Tongue (tissue), 1 donor: ENCODE measurements at regions not wholly inside any gene's neighbourhood (a gene's known extent, or its start where the extent isn't known, plus 50 kb on each side); places are given as distances from the start of the nearest gene placed in this dataset.
"Not testable (repeated sequence)": the region's sequence is repeated elsewhere in the genome, so short reads cannot be mapped to it uniquely, and the experiment has no call there.

Experiments used
- DNase-seq: peaks from one replicate; pipeline ENCODE4 v3.0.0-alpha.2; 2015

DNA sequence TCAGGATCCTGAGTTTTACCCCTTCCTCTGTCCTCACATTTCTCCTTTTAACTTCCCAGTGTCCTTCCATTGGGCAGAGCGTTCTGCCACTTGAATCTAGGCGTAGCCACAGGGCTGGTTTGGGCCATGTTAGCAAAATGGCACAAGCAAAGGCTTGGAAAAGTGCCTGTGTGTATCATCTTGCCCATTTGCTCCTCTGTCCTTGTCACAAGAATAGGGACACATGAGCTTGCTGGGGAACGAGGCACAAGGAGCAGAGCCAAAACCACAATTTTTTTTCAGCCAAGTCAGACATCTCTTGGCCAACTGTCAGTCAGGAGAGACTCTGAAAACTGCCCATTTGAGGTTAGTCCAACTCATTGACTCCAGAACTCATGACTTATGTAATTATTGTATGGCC, 285.2 kb downstream of the ZNF248 start:
- no peak for DNase-seq

DNA sequence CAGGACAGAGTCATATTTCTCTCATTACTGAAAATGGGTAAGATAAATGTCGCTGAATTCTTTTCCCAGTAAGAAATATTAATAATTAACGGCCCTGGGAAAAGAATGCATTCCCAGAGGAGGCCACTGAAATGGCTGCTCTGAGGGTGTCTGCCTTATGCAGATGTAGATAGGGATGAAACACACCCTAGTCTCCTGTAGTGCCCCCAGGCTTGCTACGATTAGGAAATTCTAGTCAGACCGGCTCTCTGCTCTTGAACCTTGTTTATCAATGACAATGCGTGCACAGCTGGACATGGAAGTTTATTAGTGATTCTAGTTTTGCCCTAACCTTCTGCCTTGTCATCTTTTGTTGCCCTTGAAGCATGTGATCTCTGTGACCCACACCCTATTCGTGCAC, 291.1 kb downstream of the ZNF248 start:
- no peak for DNase-seq

DNA sequence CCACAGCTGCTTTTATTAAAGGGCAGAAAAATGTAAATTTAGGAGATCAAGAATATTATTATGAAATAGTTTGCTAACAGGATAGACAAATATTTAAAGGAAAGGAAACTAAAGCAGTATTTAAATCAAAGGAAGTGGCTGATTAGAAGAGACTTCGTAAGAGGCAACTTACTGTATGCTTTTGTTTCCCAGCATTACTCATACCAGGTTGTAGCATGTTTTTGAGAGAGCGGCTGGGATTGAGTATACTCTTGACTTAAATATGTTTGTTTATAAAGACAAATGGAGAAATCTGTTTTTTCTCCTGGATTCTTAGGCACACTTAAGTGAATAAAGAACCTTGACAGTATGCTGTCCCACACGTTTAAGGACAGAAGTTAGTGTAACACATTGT, 293.7 kb downstream of the ZNF248 start:
- no peak for DNase-seq

DNA sequence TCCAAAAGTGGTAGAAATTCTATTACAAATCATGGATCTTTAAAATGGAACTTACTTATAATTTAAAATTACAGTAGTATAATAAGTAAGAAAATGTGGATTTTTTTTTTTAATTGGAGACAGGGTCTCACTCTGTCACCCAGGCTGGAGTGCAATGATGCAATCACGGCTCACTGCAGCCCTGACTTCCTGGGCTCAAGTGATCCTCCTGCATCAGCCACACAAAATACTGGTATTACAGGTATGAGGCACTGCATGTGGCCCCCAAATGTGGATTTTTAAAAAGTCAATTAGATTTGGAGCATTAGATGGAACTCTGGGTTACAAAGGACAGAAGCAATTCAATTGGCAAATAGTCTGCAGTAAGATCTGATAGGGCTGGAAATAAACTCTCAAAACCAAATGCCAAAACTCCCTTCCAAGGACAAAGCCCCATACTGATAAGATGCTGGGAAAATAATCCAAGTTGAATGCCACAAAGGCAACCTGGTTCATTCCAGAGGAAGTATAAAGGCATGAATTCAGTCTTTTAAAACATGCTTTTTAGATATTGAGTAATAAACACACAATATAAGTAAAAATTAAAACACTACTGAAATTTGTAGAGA, 294.2 kb downstream of the ZNF248 start:
- DNase-seq, result no peak

DNA sequence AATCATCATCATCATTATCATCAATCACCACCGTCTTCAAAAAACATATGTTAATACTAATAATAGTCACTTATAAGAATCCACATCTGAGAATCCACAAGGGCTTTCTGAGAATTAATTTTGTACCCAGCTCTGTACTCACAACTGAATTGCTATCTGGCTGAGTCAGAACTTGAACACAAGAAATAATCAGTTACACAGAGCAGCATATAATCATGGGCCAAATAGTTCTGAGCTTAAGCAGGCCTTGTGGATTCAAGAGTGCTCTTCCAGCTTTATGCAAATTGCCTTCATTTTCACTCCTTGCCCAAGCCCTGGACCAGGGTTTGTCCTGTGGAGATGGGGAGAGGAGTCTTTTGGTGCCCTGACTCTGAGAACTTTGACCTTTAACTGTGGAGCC, 304.5 kb downstream of the ZNF248 start:
- no peak for DNase-seq

DNA sequence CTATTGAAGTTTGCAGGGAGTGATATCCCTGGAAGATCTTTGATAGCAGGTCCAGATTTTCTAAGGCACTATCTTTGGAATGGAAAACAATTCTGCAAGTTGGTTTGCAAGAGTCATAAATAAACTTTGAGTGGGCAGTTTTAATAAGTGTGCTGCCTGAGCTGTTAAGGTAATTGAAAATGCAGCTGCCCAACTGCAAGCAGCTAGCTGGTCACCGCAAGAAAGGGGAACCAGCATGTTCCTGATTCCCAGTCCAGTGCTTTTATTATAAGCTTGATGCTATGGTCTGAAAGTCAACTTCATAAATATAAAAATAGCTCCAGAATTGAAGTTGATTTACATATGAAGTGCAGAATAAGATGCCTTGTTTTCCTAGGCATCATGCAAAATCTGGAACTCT, 308.4 kb downstream of the ZNF248 start:
- DNase-seq, result no peak

DNA sequence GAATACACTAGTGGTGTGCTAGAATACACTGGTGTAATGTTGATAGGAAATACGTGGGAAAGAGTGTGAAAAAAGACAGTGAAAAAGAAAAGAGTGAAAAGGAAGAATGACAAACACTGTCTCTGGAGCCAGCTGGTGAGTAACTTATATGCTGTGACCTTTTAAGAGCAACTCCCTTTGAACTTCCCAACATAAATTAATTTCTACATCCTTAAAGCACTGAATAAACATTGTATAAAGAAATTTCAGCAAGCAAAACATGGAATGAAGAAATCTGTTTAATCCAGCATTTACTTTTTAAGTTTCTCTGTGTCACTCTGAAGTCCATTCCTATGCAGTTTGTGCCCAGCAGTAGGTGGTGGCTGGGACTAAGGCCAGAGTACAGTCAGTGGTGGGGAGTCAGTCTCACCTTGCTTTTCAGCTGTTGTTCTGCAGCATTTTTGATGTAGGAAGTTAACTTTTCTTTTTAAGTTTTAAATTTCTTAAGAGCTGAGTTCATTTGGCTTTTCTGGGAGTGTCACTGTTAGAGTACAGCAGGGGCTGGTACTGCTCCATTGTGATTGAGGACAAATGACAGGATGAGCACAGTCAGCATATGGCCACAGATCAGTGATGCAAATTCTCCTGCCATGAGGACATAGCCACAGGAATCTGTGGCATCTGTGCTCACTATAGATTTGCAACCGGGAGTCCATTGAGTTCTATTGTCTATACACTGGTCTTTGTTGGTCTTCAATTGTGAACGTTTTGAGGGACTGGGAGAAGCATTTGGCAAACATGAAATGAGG, 321.8 kb downstream of the ZNF248 start:
- no peak for DNase-seq

DNA sequence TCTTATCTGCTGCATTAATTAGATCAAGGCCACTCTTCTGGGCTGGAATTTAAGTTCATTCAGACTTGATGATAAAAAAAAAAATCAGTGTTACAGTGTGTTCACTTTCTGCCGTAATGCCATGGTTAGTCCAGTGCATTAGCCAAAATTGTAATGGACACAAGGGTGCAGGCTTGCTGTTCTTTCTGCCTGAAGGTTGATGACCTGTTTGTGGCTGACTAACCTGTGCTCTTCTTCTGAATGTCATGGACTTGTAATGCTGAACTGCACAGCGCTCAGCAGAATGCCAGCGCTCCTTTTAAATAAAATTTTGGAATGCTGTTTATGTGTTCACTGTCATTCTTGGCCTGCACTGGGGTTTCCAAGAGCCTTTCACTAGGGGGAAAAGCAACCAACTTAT, 323.2 kb downstream of the ZNF248 start:
- no peak for DNase-seq

DNA sequence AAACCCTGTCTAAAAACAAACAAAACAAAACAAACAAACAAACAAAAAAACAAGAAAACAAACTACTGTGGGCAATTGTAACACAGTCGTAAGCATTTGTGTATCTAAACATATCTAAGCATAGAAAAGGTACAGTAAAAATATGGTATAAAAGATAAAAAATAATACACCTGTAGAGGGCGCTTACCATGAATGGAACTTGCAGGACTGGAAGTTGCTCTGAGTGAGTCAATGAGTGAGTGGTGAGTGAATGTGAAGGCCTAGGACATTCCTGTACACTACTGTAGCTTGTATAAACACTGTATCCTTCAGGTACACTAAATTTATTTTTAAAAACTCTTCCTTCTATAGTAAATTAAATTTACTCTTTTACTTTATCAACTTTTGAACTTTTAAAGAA, 332.0 kb downstream of the ZNF248 start:
- not testable (repeated sequence) for DNase-seq

DNA sequence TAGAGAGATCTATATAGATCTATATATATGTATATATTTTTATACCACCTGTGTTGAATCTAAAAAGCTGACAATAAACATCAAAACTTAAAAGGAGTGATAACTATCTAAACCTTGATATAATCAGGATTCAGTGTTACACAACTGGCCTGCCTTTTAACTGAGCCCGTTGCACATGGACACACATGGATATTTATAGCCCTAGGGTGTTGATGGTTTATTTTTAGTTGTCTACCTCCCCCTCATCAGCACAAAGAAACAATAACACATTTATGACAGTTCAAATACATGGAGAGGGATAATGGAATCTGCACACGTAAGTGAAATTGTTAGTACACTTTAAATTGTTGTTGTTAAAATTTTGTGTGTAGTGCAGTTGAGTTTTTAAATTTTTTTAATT, 336.9 kb downstream of the ZNF248 start:
- DNase-seq, result no peak

DNA sequence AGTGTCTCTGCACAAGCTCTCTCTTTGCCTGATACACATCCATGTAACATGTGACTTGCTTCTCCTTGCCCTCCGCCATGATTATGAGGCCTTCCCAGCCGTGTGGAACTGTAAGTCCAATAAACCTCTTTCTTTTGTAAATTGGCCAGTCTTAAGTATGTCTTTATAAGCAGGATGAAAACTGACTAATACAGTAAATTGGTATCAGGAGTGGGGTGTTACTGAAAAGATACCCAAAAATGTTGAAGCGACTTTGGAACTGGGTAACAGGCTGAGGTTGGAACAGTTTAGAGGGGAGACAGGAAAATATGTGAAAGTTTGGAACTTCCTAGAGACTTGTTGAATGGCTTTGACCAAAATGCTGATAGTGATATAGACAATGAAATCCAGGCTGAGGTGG, 346.9 kb downstream of the ZNF248 start:
- not testable (repeated sequence) for DNase-seq

DNA sequence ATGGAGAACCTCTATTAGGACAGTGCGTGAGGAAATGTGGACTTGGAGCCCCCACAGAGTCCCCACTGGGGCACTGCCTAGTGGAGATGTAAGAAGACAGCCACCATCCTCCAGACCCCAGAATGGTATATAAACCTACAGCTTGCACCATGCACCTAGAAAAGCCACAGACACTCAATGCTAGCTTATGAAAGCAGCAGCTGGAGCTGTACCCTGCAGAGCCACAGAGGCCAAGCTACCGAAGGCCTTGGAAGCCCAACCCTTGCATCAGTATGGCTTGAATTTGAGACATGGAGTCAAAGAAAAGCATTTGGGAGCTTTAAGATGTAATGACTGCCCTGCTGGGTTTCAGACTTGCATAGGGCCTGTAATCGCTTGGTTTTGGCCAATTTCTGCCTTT, 361.3 kb downstream of the ZNF248 start:
- DNase-seq, result no peak

DNA sequence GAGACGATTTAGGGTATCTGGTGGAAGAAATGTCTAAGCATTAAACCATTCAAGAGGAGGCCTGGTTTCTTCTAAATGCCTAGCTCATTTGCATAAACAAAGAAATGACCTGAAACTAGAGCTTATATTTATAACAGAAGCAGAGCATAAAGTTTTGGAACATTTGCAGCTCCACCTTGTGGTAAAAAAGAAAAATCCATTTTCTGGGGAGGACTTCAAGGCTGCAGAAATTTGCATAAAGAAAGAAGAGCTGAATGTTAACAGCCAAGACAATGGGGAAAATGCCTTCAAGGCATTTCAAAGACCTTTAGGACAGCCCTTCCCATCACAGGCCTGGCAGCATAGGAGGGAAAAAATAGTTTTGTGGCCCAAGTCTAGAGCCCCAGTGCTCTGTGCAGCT, 362.0 kb downstream of the ZNF248 start:
- DNase-seq, result no peak

DNA sequence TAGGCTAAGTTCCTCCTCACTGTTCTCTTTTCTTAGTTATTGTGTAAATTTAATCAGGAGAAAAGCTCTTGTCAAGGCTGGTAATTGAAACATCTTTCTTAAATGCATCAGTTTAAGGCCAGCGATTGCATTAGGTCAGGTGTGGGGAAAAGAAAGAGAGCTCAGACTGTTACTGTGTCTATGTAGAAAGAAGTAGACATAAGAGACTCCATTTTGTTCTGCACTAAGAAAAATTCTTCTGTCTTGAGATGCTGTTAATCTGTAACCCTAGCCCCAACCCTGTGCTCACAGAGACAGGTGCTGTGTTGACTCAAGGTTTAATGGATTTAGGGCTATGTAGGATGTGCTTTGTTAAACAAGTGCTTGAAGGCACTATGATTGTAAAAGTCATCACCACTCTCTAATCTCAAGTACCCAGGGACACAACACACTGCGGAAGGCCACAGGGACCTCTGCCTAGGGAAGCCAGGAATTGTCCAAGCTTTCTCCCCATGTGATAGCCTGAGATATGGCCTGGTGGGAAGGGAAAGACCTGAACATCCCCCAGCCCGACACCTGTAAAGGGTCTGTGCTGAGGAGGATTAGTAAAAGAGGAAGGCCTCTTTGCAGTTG, 364.1 kb downstream of the ZNF248 start:
- not testable (repeated sequence) for DNase-seq

DNA sequence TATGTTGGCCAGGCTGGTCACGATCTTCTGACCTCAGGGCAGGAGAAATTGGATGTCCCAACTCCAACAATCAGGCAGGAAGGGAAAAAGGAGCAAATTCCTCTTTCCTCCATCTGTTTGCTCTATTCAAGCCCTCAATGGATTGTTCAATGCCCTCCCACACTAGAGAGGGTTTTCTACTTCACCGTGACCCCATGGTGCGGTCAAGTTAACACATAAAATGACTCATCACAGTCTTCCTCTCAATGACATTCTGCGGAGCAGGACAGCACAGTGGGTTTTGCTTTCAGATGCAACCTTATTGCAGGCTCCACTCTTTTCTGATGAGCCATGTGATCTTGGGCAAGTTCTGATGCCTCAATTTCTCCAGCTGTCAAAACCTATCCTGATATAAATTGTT, 364.9 kb downstream of the ANKRD30A start:
- no peak for DNase-seq

DNA sequence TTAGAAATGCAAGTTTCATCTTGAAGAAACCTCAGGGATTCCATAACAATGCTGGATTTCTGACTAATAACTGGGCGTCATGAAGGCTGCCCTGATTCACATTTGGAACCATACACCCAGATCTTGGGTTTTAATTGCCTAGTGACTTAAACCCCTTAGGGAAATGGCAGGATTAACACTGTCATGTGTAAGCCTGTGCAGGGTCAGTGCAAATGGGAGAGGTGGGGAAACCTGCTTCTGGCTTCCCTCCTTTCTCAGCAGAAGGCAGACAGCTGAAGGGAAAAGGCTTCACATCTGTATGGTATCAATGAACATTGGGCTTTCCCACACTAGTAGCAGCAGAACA, 364.2 kb downstream of the ANKRD30A start:
- no peak for DNase-seq

DNA sequence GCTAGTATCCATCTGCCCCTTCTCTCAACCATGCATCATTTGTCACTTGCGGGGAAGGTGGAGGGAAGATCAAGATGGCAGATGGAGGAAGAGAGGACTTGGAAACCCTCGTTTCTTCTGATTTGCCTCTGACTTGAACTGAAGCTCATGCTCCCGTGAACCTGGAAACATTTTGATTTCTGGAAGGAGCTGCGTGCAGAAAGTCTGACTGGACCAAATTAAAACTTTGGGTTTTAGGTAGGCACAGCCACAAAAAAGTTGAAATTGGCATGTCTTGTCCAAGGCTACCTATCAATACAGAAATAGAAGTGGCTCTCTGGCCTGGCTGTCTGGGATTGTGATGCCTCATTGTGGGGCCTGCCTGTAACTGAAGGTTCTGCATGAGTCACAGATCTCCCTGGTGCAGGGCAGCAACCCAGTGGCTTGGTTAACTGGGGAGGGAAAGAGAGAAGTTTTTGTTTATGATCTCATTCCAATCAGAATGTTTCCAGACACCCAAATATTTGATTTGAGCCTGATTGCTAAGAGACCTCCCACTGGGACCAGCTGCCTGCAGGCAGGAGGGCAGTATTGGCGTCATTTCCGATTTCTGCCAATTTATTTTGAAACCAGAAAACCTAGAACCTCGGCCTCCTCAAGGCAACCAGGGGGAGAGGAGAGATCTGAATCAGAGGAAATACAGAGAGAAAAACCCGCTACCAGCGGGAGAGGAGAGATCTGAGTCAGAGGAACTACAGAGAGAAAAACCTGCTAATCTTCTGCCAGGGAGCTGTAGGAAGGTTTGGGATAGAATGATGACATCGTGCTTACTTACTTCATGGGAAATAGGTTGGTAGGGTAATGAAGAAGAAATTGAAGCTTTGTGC, 363.6 kb downstream of the ANKRD30A start:
- no peak for DNase-seq

DNA sequence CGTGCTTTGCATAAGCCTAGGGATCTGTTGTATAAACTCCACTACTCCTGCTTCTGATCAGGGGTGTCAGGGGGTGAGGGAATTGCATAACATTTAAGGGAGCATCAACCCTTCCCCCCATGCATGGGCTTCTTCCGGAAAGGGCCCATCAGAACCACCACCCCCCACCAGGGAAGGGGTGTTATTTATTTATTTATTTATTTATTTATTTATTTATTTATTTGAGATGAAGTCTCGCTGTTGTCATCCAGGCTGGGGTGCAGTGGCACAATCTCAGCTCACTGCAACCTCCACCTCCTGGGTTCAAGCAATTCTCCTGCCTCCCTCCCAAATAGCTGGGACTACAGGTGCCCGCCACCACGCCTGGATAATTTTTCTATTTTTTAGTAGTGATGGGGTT, 355.2 kb downstream of the ANKRD30A start:
- DNase-seq, result not testable (repeated sequence)

DNA sequence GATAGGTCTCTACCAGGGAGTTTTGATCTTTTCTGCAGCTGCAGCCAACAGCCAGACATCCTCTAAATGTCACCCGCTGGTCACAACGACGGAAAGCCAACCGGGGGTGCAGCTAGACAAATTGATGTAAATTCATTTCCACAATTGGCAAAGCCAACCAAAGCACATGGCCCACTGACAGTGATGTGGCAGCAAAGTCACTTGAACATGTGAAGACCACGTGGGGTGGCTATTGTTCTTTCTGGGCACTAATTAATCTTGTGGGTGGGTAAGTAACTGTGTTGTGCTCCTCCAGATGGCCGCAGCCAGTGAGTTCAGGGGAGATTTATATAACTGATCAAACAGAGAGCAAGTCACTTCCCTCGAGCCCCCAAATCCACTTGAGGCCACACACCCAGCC, 354.1 kb downstream of the ANKRD30A start:
- DNase-seq, result no peak

DNA sequence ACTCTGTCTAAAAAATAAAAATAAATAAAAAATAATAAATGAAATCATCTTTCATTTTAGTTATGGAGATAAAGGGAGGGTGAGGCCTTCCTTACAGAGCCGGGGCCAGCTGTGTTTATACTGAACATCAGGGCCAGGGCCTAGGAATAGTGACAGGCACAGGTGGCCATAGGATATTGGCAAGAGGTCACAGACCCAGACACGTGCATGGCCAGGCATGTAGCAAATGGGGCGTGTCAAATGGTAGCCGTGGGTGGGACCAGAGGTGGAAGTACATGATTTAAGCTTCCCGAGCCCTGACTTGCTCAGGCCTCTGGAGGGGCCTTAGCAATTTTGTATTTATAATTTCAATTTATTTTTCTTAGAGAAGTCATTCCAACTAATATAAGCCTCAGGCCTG, 353.0 kb downstream of the ANKRD30A start:
- no peak for DNase-seq

DNA sequence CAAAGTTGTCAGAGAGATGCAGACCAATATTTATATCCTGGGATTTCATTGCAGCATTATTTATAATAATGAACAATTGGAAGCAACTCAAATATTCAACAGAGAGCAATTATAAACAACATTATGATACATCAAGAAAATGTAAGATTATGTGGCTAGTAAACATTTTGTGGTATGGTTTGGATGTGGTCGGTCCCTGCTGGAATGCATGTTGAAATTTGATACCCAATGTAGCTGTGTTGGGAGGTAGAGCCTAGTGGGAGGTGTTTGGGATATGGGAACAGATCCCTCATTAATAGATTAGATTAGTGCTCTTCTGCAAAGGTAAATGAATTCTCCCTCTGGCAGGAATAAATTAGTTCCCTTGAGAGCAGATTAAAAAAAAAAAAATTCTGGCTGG, 350.9 kb downstream of the ANKRD30A start:
- no peak for DNase-seq

DNA sequence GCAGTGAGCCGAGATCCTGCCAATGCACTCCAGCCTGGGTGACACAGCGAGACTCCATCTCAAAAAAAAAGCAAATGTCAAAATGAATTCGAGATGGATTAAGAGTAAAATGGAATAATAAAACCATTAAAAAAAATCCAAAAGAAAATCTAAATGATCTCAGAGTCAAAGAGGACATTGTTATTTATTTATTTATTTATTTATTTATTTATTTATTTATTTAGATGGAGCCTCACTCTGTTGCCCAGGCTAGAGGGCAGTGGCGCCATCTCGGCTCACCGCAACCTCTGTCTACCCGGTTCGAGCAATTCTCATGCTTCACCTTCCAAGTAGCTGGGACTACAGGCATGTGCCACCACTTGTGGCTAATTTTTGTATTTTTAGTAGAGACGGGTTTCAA, 349.2 kb downstream of the ANKRD30A start:
- DNase-seq, result no peak

DNA sequence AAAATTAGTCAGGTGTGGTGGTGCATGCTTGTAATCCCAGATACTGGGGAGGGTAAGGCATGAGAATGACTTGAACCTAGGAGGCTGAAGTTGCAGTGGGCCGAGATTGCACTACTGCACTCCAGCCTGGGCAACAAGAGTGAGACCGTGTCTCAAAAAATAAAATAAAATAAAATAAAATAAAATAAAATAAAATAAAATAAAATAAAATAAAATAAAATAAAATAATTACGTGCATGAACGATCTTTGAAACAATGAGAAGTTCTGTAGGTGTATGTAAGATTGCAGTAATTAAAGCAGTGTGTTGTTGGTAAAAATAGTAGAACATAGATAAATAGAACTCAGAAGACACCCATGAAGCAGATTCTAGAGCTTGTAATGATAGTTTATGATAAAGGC, 348.5 kb downstream of the ANKRD30A start:
- DNase-seq, result no peak
